Stomach smooth muscle (tissue), 2 donors: ENCODE measurements at regions not wholly inside any gene's neighbourhood (a gene's known extent, or its start where the extent isn't known, plus 50 kb on each side); places are given as distances from the start of the nearest gene placed in this dataset.
"Not testable (repeated sequence)": the region's sequence is repeated elsewhere in the genome, so short reads cannot be mapped to it uniquely, and the experiment has no call there.

Source experiments
- H3K27ac ChIP-seq: one replicate; pipeline ENCODE4 v1.7.0; 2013; ENCODE audit warnings: mild to moderate bottlenecking, low read length, inconsistent platforms
- H3K27me3 ChIP-seq, 2 donors: one replicate each; pipeline ENCODE4 v1.7.0; 2013; ENCODE audit warnings: low read length in 2 of 2; ENCODE audit not compliant: insufficient read depth in 2 of 2, control insufficient read depth in 1 of 2
- H3K36me3 ChIP-seq, 2 donors: one replicate each; pipeline ENCODE4 v1.7.0; 2013; ENCODE audit warnings: low read length in 2 of 2; ENCODE audit not compliant: control insufficient read depth in 2 of 2, insufficient read depth in 2 of 2
- H3K4me1 ChIP-seq: one replicate; pipeline ENCODE4 v1.7.0; 2013; ENCODE audit warnings: low read length; ENCODE audit not compliant: control insufficient read depth, insufficient read depth
- H3K4me3 ChIP-seq, 2 donors: one replicate each; pipeline ENCODE4 v1.7.0; 2013; ENCODE audit warnings: low read length in 2 of 2
- H3K9ac ChIP-seq, 2 donors: one replicate each; pipeline ENCODE4 v1.7.0; 2013; ENCODE audit warnings: low read length in 2 of 2, mild to moderate bottlenecking in 1 of 2
- H3K9me3 ChIP-seq, 2 donors: one replicate each; pipeline ENCODE4 v1.7.0; 2013; ENCODE audit warnings: low read length in 2 of 2; ENCODE audit not compliant: control insufficient read depth in 2 of 2
- donor health status: healthy.
- donor health status: Pancreatic carcinoma.

GRCh38 chr6:144632266-144632665, 347.1 kb downstream of the UTRN start:
- H3K4me3 ChIP-seq: no peak overlapping the region
- no peaks in the 10 kb centered on the region for H3K4me1 ChIP-seq
- no peak overlapping the region for H3K27ac ChIP-seq
- H3K36me3 ChIP-seq: no peaks in the 10 kb centered on the region
- no peaks in the 10 kb centered on the region for H3K9me3 ChIP-seq
- no peaks in the 10 kb centered on the region for H3K27me3 ChIP-seq
- H3K9ac ChIP-seq: no peak overlapping the region

GRCh38 chr6:144633886-144634285, 348.8 kb downstream of the UTRN start:
- no peak overlapping the region for H3K4me3 ChIP-seq
- no peaks in the 10 kb centered on the region for H3K9me3 ChIP-seq
- H3K27me3 ChIP-seq: no peaks in the 10 kb centered on the region
- H3K36me3 ChIP-seq: no peaks in the 10 kb centered on the region
- no peak overlapping the region for H3K27ac ChIP-seq
- no peaks in the 10 kb centered on the region for H3K4me1 ChIP-seq
- no peak overlapping the region for H3K9ac ChIP-seq

DNA sequence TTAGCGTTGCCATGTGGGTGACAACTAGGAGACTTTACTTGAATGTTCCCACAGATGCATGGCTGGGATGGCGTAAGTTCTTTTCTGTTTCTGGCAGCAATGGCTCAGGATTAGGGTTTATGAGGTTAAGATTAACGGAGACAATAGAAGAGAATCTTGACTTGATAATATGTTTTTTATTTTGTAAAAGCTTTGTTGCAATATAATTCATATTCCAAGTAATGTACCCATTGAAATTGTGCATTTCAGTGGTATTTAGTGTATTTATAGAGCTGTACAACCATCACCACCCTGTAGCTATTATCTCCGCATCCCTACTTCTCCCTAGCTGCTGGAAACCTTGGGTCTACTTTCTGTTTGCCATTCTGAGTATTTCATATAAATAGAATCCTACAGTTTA, 349.2 kb downstream of the UTRN start:
- Histone ChIP-seq H3K9me3 (no peaks in the 10 kb centered on the region), H3K27ac (no peak overlapping the region), H3K9ac (no peak overlapping the region), H3K27me3 (no peaks in the 10 kb centered on the region), H3K4me1 (no peaks in the 10 kb centered on the region), H3K4me3 (no peak overlapping the region), H3K36me3 (no peaks in the 10 kb centered on the region)

DNA sequence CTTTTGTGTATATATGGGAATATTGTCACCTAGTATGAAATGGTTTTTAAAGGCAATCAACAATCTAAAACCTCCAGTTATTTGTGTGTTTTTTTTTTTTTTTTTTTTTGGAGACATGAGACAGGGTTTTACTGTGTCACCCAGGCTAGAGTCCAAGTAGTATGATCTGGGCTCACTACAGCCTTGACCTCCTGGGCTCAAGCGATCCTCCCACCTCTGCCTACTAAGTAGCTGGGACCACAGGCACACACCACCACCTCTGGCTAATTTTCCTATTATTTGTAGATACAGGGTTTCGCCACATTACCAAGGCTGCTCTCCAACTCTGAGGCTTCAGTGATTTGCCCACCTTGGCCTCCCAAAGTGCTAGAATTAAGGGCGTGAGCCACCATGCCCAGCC, 349.9 kb downstream of the UTRN start:
- Histone ChIP-seq H3K4me3 (no peak overlapping the region), H3K36me3 (no peaks in the 10 kb centered on the region), H3K27ac (no peak overlapping the region), H3K9ac (no peak overlapping the region), H3K9me3 (no peaks in the 10 kb centered on the region), H3K27me3 (no peaks in the 10 kb centered on the region), H3K4me1 (no peaks in the 10 kb centered on the region)

DNA sequence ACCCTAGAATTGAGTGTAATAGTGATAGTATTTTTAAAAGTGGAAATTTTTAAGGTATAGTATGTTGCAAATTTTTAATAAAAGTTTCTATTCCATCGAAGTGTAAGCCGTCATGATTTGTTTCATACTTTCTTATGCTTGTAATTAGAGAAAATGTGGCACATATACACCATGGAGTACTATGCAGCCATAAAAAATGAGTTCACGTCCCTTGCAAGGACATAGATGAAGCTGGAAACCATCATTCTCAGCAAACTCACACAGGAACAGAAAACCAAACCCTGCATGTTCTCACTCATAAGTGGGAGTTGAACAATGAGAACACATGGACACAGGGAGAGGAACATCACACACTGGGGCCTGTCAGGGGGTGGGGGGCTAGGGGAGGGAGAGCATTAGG, 350.9 kb downstream of the UTRN start:
- H3K4me1 ChIP-seq, H3K9ac ChIP-seq, H3K27ac ChIP-seq, H3K9me3 ChIP-seq, H3K4me3 ChIP-seq, H3K36me3 ChIP-seq, H3K27me3 ChIP-seq: not testable (repeated sequence)

- Histone ChIP-seq H3K9ac (no peak overlapping the region), H3K4me3 (no peak overlapping the region), H3K9me3 (no peaks in the 10 kb centered on the region), H3K27me3 (no peaks in the 10 kb centered on the region), H3K4me1 (no peaks in the 10 kb centered on the region), H3K36me3 (no peaks in the 10 kb centered on the region), H3K27ac (no peak overlapping the region)
Observed at GRCh38 chr6:144637541-144637940, 352.4 kb downstream of the UTRN start.

DNA sequence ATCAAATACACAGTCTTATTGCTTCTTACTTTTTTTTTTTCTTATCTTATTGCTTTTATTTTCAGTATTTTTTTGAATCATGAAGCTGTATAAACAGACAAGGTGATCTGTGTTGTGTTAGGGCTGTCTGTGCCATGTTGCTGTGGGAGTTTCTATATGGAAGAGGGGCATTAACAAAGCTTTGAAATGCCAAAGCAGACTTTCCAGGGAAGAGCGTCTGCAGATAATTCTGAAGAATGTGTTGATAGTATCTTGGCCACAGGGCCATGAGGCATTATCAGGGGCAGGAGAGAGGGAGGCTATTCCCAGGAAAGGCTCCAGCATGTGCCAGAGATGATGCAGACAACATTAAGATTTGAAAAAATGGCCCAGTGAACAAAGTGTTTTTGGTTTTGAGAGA, 354.5 kb downstream of the UTRN start:
- H3K9me3 ChIP-seq: no peaks in the 10 kb centered on the region
- no peaks in the 10 kb centered on the region for H3K27me3 ChIP-seq
- no peak overlapping the region for H3K4me3 ChIP-seq
- no peaks in the 10 kb centered on the region for H3K36me3 ChIP-seq
- H3K27ac ChIP-seq: no peak overlapping the region
- H3K9ac ChIP-seq: no peak overlapping the region
- H3K4me1 ChIP-seq: no peaks in the 10 kb centered on the region

- no peaks in the 10 kb centered on the region for H3K9me3 ChIP-seq
- H3K4me1 ChIP-seq: no peaks in the 10 kb centered on the region
- H3K4me3 ChIP-seq: no peak overlapping the region
- no peaks in the 10 kb centered on the region for H3K27me3 ChIP-seq
- H3K9ac ChIP-seq: no peak overlapping the region
- H3K27ac ChIP-seq: no peak overlapping the region
- H3K36me3 ChIP-seq: no peaks in the 10 kb centered on the region
Observed at GRCh38 chr6:144641286-144641685, 356.2 kb downstream of the UTRN start.

DNA sequence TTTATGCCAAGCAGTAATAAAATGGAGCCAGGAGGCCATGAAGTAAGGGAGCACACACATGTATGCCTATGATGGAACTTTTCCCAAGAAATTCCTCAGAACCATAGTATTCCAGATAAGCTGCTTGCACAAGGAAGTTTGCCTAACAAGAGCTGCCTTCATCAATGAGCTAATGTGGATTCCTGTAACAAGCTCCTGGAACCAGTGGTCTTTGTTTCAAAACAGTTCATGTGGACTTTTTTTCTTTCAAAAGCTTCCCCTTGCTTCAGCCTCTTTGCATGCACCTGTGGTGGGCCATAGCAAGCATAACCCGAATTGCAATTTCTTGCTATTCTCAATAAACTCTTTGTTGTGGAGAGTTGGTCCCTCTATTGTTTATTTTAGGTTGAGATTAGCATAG, 359.6 kb downstream of the UTRN start:
- H3K4me1 ChIP-seq: no peaks in the 10 kb centered on the region
- no peak overlapping the region for H3K27ac ChIP-seq
- H3K9me3 ChIP-seq: no peaks in the 10 kb centered on the region
- H3K4me3 ChIP-seq: no peak overlapping the region
- no peaks in the 10 kb centered on the region for H3K27me3 ChIP-seq
- no peaks in the 10 kb centered on the region for H3K36me3 ChIP-seq
- no peak overlapping the region for H3K9ac ChIP-seq

DNA sequence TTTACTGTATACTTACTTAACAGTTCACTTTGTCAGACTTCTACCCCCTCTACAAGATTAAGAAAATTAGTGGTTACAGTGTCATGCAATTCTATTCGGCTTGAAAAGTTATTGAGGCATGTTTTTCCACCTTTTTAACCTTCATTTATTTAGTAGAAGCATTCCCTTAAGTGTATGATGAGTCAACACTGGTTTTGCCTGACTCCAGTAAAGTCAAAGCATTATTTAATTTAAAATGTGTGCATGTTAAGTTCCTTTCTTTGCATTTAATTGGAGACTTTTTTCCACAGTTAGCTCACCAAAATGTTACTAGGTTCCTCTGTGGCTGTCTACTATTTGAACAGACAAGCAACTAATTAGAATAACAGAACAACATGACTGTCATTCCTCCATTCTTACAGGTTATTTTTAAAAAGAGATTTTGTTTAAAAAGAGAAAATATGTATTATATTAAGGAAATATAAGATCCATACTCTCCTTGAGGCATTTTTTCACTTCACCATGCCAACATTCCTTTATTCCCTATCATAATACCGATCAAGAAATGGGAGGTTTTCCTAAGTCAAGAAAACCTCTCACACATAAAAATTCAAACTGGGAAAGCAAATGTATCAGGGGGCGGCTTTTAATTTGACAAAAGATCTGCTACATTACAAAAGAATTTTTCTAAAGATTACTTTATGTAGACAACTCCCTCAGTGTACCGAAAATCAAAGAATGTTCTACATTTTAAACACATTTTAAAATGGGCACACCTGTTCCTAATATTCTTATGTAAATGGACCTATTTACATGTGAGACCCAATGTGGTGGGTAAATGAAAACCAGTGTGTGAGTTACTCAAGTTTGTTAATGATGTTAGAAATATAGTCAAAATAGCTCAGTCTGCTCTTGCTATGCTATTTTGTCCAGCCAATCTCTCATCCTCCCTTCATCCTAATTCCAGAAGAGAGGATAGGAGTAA, 361.2 kb downstream of the UTRN start:
- Histone ChIP-seq H3K4me1 (no peaks in the 10 kb centered on the region), H3K4me3 (no peak overlapping the region), H3K36me3 (no peaks in the 10 kb centered on the region), H3K9me3 (no peaks in the 10 kb centered on the region), H3K27me3 (no peaks in the 10 kb centered on the region), H3K9ac (no peak overlapping the region), H3K27ac (no peak overlapping the region)

DNA sequence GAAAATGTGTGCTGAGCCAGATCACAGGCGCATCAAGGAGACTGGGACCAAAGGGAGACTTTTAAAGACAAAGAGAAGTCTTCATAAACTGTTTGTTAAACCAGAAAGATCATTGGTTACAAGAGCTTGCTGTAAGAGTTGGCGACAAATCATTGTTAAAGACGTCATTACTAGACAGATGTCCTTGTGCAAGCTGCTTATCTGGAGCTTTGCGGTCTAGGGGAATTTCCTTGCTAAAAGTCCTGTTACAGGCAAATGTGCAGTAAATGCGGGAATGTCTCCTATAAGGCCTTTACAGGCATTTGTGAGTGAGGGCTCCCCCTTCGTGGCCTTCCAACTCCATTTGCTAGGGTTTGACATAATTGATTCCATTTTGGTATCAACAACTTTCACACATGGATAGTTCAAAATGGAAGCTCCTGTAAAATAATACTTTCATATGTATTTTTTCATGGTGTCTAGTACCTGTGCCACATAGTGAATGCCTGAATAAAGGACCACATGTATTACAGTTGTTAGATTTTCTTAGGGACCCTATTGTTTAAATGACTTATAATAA, 362.4 kb downstream of the UTRN start:
- H3K4me1 ChIP-seq: no peaks in the 10 kb centered on the region

More for the DNA sequence above, 362.4 kb downstream of the UTRN start:
- Histone ChIP-seq H3K36me3 (no peaks in the 10 kb centered on the region), H3K9ac (no peak overlapping the region), H3K27me3 (no peaks in the 10 kb centered on the region), H3K4me3 (no peak overlapping the region), H3K27ac (no peak overlapping the region), H3K9me3 (no peaks in the 10 kb centered on the region)
